HPDE6-E6E7 (cell line): ENCODE measurements at regions not wholly inside any gene's neighbourhood (a gene's known extent, or its start where the extent isn't known, plus 50 kb on each side); places are given as distances from the start of the nearest gene placed in this dataset.

Experiments
- DNase-seq: peaks from one replicate; pipeline ENCODE4 v3.0.0; 2011; ENCODE audit warnings: missing footprints; ENCODE audit errors: extremely low spot score

- DNase-seq: no peak
These were observed 601.8 kb downstream of the CCDC171 start for GRCh38 chr9:16154521-16155078.

GRCh38 chr9:16155878-16156277 is 603.0 kb downstream of the CCDC171 start:
- DNase-seq: no peak

GRCh38 chr9:16157216-16157615 is 604.4 kb downstream of the CCDC171 start:
- DNase-seq: no peak

DNA sequence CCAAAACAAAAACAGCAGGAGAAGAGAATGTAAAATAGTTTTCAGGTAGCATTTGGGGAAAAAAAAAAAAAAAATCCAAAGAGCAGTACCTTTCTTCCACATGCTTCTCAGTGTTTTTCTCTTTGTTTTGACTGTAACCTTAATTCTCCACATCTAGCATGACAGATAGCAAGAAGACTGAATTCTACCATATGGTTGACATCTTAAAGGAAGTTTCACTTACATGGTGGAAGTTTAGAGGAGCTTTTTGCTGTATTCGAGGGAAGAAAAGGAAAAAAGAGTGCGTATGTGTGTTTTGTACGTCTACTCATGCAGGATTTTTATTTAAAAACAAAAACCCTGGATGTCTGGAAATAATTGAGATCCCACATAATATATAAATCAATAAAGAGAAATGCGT is 604.8 kb downstream of the CCDC171 start:
- no peak for DNase-seq

DNA sequence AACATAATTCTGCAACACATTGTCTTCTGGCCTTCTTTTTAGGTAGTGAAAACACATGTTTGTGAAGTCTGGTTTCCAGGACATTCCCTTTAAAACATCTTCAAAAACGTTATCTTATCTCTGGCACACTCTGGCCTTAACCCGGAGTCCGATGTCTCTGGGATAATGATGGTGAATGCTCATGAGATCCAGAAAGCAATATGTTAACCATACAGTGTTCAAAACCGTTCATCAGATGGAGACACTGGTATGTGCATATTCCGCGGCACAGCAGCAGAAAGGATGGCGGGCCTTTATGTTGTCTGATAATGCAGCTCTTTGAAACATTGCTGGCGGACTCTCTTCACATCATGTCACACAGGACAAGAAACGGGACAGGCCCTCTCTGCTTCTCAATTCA is 605.2 kb downstream of the CCDC171 start:
- DNase-seq: no peak

- no peak for DNase-seq
These were observed 608.6 kb downstream of the CCDC171 start for GRCh38 chr9:16161483-16161882.

- no peak for DNase-seq
These were observed 617.3 kb downstream of the CCDC171 start for GRCh38 chr9:16170119-16170518.

DNA sequence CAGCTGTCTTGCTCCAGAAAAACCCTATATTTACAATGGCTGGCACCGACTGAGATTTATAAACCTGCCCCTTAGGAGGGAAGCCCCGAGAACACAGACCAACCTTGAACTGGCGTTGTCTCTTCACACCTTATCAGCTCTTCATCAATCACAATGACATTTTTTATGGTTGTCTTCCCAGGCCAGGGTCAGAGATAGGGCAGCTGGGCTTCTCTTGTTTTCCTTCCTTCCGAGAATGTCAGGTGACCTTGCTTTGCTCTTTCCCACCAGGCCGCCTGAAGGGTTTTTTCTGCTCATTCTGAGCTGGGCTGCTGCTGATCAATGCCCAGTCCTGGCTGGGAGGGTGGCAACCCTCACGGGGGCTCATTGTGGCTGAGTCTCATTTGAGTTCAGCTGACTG is 619.1 kb downstream of the CCDC171 start:
- DNase-seq: no peak

DNA sequence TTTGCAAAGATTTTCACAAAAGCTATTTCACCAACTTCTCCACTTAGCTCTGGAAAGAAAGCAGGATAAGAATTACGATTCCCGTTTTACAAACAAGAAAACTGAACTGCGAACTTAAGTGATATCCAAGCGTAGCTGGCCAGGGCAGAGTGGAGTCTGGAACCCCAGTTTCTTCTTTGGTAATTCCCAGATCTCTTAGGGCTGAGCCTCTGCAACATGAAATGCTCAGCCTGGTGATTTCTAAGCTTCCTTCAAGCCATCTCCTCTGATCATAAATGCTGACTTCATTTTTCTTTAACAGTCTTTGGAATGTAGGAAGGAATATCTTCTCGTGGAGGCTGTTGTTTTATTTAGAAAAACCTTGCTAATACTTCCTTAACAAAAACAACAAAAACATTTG is 620.0 kb downstream of the CCDC171 start:
- no peak for DNase-seq

GRCh38 chr9:16174915-16175314 is 622.1 kb downstream of the CCDC171 start:
- DNase-seq: no peak

DNA sequence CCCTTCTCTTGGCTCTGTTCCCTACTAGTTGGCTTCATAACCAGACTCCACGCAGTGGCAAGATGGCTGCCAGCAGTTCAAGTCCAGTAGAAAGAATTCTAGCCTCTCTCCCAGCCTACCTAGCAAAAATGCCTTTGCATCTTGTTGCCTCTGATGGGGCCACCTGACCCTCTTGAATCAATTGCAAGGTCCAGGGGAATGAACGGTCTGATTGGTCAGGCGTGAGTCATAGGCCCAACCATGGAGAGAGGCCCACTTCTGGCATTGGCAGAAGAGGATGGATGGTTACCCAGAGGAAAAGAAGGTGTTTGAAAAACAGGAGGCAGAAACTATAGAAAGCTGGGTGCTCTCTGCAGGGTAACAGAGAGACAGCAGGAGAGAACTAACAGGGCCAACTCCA is 622.6 kb downstream of the CCDC171 start:
- no peak for DNase-seq

- DNase-seq: no peak
These were observed 625.5 kb downstream of the CCDC171 start for GRCh38 chr9:16178294-16178693.

GRCh38 chr9:16179566-16179965 is 626.7 kb downstream of the CCDC171 start:
- no peak for DNase-seq

DNA sequence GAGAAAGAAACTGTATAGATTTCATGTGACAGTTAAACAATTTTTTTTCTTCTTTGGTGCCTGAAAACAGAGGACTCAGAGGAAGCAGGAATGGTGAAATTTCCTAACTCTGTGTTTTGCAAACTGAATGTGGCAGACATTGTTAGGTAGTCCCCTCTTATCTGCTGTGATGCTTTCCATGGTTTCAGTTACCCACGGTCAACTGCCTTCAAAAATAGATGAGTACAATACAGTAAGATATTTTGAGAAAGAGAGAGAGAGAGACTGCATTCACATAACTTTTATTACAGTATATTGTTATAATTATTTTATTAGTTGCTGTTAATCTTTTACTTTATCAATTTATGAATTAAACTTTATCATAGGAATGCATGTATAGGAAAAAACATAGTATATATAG is 627.2 kb downstream of the CCDC171 start:
- no peak for DNase-seq

- no peak for DNase-seq
These were observed 627.7 kb downstream of the CCDC171 start for GRCh38 chr9:16180546-16180945.

GRCh38 chr9:16181539-16181938 is 628.7 kb downstream of the CCDC171 start:
- DNase-seq: no peak

GRCh38 chr9:16182784-16183183 is 629.9 kb downstream of the CCDC171 start:
- DNase-seq: no peak

GRCh38 chr9:16184964-16185646 is 632.3 kb downstream of the CCDC171 start:
- no peak for DNase-seq

- no peak for DNase-seq
These were observed 638.3 kb downstream of the CCDC171 start for GRCh38 chr9:16191191-16191590.

GRCh38 chr9:16191691-16192402 is 639.0 kb downstream of the CCDC171 start:
- DNase-seq: peak; percentile 75

DNA sequence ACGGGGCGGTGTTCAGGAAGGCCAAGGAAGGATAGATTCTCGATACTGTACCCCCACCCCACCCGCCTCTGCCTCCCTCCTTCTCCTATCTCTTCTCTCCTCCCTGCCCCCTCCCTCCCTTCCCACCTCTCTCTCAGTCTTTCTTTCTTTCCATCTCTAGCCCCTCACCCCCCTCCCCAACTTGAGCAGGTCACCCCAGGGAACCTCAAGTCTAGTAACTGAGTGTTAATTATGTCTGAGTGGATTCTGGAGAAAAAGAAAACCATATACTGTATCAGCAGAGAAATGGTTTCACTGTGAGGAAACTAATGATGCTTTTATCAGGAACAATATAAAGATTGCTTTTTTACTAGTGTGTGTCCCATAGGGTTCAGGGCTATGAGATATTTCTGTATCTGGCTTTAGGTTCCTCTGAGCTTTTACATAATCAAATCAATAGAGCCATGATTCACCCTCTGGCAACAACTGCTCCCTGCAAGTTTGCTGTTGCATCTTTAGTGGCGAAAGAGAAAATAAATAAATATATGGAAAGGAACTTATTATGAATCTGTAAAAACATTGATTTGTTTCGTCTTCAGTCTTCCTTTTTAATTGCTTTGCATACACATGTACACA is 639.7 kb downstream of the CCDC171 start:
- DNase-seq: no peak

GRCh38 chr9:16193066-16193465 is 640.2 kb downstream of the CCDC171 start:
- no peak for DNase-seq

- no peak for DNase-seq
These were observed 643.4 kb downstream of the CCDC171 start for GRCh38 chr9:16196206-16196605.
